K562 (cell line): ENCODE measurements at regions not wholly inside any gene's neighbourhood (a gene's known extent, or its start where the extent isn't known, plus 50 kb on each side); places are given as distances from the start of the nearest gene placed in this dataset.
A peak's percentile ranks its signal among the peaks of the same experiment; 100 is the strongest.

Experiments
- ATF4 ChIP-seq: fragments of 450-650 bp; formaldehyde crosslinking; IDR thresholded peaks from 2 replicates; pipeline ENCODE4 v1.4.0; 2022; ENCODE audit warnings: mild to moderate bottlenecking, moderate library complexity
- CEBPG ChIP-seq, 3 experiments: fragments of 200-800 bp in 1 of 3; sonication (Bioruptor generic) in 1 of 3; sonication (generic) in 1 of 3; formaldehyde crosslinking in 1 of 3; IDR thresholded peaks in 2 of 3; conservative IDR thresholded peaks in 1 of 3; 2 replicates each; pipeline versions ENCODE4 v1.6.1 to v1.8.0; 2016 to 2022; ENCODE audit warnings: missing compliant biosample characterization in 2 of 3, missing genetic modification characterization in 2 of 3, mild to moderate bottlenecking in 1 of 3, missing genetic modification reagents in 1 of 3
- DLX4 ChIP-seq: fragments of 250-450 bp; sonication (Bioruptor Pico); IDR thresholded peaks from 2 replicates; pipeline ENCODE4 v1.6.1; 2021; ENCODE audit warnings: mild to moderate bottlenecking
- DMBX1 ChIP-seq: fragments of 250-450 bp; sonication (Bioruptor Pico); IDR thresholded peaks from 2 replicates; pipeline ENCODE4 v1.8.0; 2022; ENCODE audit warnings: inconsistent platforms, mild to moderate bottlenecking, moderate library complexity, borderline replicate concordance
- ETV1 ChIP-seq: fragments of 450-650 bp; conservative IDR thresholded peaks from 2 replicates; pipeline ENCODE4 v1.6.1; 2016; ENCODE audit warnings: missing genetic modification characterization, control low read depth, low read depth, missing compliant biosample characterization
- FOXK2 ChIP-seq, 2 experiments: fragments of 450-650 bp; IDR thresholded peaks in 1 of 2; conservative IDR thresholded peaks in 1 of 2; 2 replicates each; pipeline ENCODE4 v1.6.1; 2016; ENCODE audit warnings: low read depth in 2 of 2, mild to moderate bottlenecking in 1 of 2
- HES1 ChIP-seq: fragments of 450-650 bp; IDR thresholded peaks from 2 replicates; pipeline ENCODE4 v1.6.1; 2016; ENCODE audit warnings: low read depth, mild to moderate bottlenecking, moderate library complexity
- IRF9 ChIP-seq: fragments of 450-650 bp; IDR thresholded peaks from 2 replicates; pipeline ENCODE4 v1.6.1; 2016; ENCODE audit warnings: missing biosample characterization, missing genetic modification characterization
- MECOM ChIP-seq: fragments of 250-450 bp; sonication (Bioruptor Pico); IDR thresholded peaks from 2 replicates; pipeline ENCODE4 v1.8.0; 2022; ENCODE audit warnings: inconsistent platforms
- MTA3 ChIP-seq: fragments of 450-650 bp; formaldehyde crosslinking; IDR thresholded peaks from 2 replicates; pipeline ENCODE4 v1.6.1; 2017; ENCODE audit warnings: mild to moderate bottlenecking, borderline replicate concordance
- RBM15 ChIP-seq: fragments of 200-400 bp; formaldehyde crosslinking; IDR thresholded peaks from 2 replicates; pipeline ENCODE4 v1.6.1; 2018; ENCODE audit warnings: mild to moderate bottlenecking, low read length, moderate library complexity; ENCODE audit not compliant: insufficient read depth
- RUNX1 ChIP-seq: sonication (generic); IDR thresholded peaks from 2 replicates; pipeline ENCODE4 v1.6.1; 2016; ENCODE audit warnings: antibody characterized with exemption, low read depth
- TCF7L2 ChIP-seq: fragments of 150-350 bp; IDR thresholded peaks from 2 replicates; pipeline ENCODE4 v1.6.1; 2016; ENCODE audit warnings: low read depth, mild to moderate bottlenecking, low read length, moderate library complexity
- TFE3 ChIP-seq: fragments of 450-650 bp; formaldehyde crosslinking; IDR thresholded peaks from 2 replicates; pipeline ENCODE4 v1.4.0; 2020; ENCODE audit warnings: mild to moderate bottlenecking, mixed read lengths
- VEZF1 ChIP-seq: fragments of 200-800 bp; sonication (Bioruptor generic); IDR thresholded peaks from 2 replicates; pipeline ENCODE4 v1.6.1; 2017; ENCODE audit warnings: missing genetic modification characterization, missing compliant biosample characterization
- ZBTB26 ChIP-seq: fragments of 450-650 bp; formaldehyde crosslinking; IDR thresholded peaks from 2 replicates; pipeline ENCODE4 v1.4.0; 2022; ENCODE audit warnings: missing genetic modification characterization
- ZNF79 ChIP-seq: fragments of 250-450 bp; sonication (Bioruptor Pico); IDR thresholded peaks from 2 replicates; pipeline ENCODE4 v1.4.0; 2020; ENCODE audit warnings: low read depth, mild to moderate bottlenecking, moderate library complexity

GRCh38 chr5:74257645-74258313, 382.7 kb downstream of the ENC1 start (continued):
- TF ChIP-seq TFE3 (CRISPR knock-in tag): no peak
- TF ChIP-seq DMBX1 (CRISPR knock-in tag): no peak
- no peak for TF ChIP-seq ZNF79 (CRISPR knock-in tag)
- TF ChIP-seq ZBTB26: no peak
- no peak for TF ChIP-seq DLX4 (CRISPR knock-in tag)
- peak; percentile 42; the same call in 1 of the 2 replicates for TF ChIP-seq ETV1 (tag)
- no peak for TF ChIP-seq TCF7L2
- TF ChIP-seq ATF4: no peak
- TF ChIP-seq MTA3: no peak
- no peak for TF ChIP-seq RUNX1
- no peak for TF ChIP-seq MECOM (CRISPR knock-in tag)
- no peak for TF ChIP-seq RBM15
- peak; percentile 52; the same call in 1 of the 2 replicates for TF ChIP-seq VEZF1
- TF ChIP-seq IRF9 (tag): no peak
- TF ChIP-seq HES1: peak; percentile 61; the same call in 1 of the 2 replicates
- TF ChIP-seq FOXK2 (conservative IDR thresholded peaks at IDR 0.05 in 1 of 2, IDR thresholded peaks at IDR 0.05 in 1 of 2; ENCODE audit: low read depth in 2 of 2): no peak
- peak; percentile 80 for TF ChIP-seq CEBPG (CRISPR knock-in tag; IDR thresholded peaks at IDR 0.05)
- peak; percentile 78 to 79 for TF ChIP-seq CEBPG (tag; conservative IDR thresholded peaks at IDR 0.05 in 1 of 2, IDR thresholded peaks at IDR 0.05 in 1 of 2)
